NCI-H226 (cell line): ENCODE measurements at regions not wholly inside any gene's neighbourhood (a gene's known extent, or its start where the extent isn't known, plus 50 kb on each side); places are given as distances from the start of the nearest gene placed in this dataset.
"Not testable (repeated sequence)": the region's sequence is repeated elsewhere in the genome, so short reads cannot be mapped to it uniquely, and the experiment has no call there.

Experiments used
- DNase-seq: peaks from one replicate; pipeline ENCODE4 v3.0.0-alpha.2; 2015

DNA sequence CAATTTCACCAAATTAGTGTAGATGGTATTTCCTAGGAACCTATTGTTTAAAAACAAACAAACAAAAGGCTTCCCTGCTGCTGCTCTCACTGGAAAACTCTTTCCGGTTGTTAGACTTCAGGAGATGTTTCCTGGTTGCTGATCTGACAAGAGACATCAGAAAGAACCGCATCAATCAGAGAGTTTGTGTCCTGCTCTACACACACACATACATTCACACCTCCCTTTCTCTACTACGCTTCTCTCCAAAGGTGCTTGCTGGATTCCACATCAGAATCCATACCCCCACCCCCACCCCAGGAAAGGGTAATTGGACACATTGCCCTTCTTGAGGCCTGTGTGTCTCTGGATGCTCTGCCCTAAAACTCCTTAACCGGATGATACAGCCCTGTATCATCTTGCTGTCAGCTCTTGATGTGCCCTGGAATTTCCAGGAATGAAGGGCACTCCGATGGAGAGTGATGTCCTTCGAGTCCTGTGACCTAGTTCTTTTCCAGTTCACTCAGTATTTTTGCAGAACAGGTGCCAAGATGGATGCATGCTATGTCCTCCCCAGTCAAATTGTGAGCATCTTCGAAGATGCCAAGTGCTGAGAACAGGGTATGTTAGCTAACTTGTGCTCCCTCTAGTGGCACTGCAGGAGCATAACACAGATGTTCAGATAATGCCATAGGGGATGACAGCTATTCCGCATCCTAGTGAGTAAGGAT lies 113.7 kb upstream of the SLC35F3 start:
- DNase-seq, result peak; percentile 9

DNA sequence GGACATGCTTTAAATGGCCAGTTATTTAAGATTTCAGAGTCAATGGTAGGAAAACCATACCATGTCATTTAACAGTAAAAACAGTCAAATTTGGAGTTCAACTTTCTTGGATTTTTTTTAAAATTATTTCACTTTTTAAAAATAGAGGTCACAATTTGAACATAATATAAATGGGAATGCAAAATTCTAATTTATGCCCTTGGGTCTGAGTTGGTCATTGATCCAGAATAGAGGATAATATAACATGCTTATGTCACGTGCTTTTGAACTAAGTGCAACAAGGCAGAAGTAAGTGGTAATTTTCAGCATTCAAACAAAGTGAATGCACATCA lies 113.1 kb upstream of the SLC35F3 start:
- DNase-seq, result no peak

DNA sequence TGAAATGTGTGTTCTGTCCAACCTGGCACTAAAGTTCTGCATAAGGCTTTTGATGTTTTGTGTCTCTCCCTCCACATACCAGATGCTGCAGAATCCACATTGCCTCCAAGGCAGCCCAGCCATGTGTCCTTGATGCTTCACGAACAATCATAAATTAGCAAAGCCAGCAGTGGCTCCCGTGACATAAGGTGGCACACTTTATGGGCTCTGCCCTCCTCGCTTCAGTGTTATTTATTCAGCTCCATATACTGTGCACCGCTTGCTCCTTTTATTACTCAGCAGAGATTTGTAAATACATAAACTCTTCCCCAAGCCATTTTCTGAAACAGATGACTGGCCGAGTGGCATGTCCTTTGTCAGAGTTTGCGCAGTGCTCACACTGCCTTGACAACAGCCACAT lies 112.8 kb upstream of the SLC35F3 start:
- no peak for DNase-seq

DNA sequence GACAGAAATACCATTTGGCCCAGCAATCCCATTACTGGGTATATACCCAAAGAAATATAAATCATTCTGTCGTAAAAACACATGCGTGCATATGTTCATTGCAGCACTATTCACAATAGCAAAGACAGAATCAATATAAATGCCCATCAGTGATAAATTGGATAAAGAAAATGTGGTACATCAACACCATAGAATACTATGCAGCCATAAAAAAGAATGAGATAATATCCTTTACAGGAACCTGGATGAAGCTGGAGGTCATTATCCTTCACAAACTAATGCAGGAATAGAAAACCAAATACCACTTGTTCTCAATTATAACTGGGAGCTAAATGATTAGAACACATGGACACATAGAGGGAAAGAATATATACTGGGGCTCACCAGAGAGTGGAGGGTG lies 109.6 kb upstream of the SLC35F3 start:
- no peak for DNase-seq

DNA sequence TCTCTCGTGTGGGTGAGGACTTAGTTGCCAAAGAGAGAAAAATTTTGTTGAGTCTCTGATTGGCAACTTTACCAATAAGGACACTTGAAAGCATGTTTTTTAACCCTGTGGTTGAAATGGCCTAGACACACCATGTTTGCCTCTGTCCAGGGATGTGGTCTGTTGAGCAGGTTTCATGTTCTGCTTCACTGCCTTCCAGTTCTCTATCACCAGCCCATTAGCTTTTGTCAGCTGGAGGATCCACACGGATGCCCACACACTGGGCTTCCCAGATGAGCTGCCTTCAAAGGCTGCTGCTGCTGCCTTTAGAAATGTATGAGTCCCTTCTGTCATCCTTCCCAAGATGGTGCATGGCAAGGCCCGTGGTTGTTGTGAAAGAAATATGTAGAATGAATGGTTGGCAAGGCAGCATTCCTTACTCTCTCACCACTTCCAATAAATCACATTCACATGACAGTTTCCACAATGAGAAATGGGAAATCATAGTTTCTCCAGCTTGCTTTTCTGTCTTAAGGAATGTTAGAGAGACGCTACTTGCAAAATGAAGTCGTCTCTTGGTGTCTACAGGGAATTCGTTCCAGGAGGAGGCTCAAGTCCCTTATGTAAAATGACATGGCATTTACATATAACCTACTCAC lies 108.2 kb upstream of the SLC35F3 start:
- DNase-seq, result no peak

DNA sequence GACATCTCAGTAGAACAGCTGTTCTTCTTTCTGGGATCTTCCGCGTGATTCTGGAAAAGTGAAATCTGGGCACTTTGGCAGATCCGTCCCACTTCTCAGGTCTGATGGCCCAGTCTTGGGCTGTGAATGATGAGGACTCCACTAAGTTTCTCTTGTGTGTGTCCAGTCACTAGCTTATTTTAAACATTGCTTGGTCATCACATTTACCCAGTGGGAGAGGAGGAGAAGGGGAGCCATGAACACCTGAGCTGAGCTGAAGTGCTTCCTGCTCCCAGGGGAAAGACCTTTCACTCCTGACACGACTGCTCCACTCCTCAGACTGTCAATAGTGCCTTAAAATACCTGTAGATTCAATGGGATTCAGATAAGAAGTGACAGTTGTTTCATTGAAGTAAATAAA lies 101.9 kb upstream of the SLC35F3 start:
- no peak for DNase-seq

DNA sequence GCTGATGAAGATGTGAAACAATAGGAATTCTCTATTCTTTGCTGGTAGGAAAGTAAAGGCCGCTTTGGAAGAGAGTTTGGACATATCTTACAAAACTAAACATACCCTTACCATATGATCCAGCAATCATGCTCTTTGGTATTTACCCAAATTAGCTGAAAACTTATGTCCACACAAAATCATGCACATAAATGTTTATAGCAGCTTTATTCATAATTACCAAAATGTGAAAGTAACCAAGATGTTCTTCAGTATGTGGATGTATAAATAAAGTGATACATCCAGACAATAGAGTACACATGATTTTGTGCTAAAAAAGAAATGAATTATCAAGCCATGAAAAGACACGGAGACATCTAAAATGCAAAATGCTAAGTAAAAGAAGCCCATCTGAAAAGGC lies 98.7 kb upstream of the SLC35F3 start:
- no peak for DNase-seq

DNA sequence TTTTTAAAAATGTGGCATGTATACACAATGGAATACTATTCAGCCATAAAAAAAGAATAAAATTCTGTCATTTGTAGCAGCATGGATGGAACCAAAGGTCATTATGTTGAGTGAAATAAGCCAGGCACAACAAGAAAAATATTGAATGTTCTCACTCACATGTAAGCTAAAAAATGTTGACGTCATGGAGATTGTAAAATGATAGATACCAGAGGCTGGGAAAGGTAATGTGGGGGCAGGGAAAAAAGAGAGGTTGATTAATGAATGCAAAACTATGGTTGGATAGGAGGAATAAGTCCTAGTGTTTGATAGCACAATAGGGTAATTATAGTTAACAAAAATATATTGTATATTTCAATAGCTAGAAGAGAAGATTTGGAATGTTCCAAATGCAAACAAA lies 89.1 kb upstream of the SLC35F3 start:
- no peak for DNase-seq

DNA sequence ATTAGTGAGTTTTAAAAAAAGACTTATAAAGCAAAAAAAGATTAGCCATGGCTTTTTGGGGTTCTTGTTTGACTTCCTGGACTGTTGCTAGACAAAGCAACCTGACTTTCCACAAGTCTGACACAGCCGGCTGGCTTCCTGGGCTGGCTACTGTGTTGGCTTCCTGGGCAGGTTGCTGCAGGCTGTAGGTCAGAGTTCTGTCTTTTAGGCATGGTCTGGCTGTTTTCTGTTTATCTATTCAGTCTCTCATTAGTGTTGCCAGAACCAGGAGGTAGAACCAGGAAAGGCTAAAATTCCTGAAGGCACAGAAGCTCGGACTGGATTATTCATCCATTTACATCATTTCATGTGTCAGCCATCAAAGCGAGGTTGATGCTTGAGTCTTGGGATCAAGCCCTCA lies 88.6 kb upstream of the SLC35F3 start:
- no peak for DNase-seq

DNA sequence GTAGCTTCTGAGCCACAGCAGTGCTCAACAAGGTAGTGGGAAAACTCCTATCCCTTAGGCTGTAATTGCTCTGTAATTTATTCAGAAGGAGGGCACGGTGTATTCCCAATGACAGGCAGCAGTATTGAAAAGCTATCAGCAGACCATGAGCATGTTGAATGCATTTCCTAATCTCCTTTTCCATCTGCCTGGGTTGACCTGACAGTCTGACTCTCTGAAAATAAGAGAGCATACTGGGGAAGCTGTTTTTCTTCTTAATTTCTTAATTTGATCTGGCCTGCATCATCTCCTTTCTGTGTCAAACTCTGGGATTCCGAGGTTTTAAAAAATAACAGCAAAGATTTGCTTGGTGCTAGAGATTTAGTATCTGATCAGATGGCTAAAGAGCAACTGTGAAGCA lies 88.1 kb upstream of the SLC35F3 start:
- no peak for DNase-seq

DNA sequence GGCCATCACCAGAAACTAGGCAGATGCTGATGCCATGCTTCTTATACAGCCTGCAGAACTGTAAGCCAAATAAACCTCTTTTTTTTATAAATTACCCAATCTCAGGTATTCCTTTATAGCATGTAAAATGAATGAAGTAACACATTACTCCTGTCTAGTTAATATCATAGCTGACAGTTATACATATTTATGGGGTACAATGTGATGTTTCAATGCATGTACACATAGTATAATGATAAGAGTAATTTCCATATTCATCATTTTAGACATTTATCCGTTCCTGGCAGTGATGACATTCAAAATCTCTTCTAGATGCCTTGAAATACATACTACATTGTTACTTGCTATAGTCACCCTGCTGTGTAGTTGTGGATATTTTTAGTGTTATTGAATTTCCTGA lies 85.4 kb upstream of the SLC35F3 start:
- no peak for DNase-seq

DNA sequence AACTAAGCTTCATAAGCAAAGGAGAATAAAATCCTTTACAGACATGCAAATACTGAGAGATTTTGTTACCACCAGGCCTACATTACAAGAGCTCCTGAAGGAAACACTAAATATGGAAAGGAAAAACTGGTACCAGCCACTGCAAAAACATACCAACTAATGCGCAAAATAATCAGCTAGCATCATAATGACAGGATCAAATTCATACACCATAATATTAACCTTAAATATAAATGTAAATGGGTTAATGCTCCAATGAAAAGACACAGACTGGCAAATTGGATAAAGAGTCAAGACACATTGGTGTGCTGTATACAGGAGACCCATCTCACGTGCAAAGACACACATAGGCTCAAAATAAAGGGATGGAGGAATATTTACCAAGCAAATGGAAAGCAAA lies 80.3 kb upstream of the SLC35F3 start:
- DNase-seq, result not testable (repeated sequence)

DNA sequence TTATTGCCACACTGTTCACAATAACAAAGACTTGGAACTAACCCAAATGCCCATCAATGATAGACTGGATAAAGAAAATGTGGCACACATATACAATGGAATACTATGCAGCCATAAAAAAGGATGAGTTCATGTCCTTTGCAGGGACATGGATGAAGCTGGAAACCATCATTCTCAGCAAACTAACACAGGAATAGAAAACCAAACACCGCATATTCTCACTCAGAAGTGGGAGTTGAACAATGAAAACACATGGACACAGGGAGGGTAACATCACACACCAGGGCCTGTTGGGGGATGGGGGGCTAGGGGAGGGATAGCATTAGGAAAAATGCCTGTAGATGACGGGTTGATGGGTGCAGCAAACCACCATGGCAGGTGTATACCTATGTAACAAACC lies 76.5 kb upstream of the SLC35F3 start:
- not testable (repeated sequence) for DNase-seq

DNA sequence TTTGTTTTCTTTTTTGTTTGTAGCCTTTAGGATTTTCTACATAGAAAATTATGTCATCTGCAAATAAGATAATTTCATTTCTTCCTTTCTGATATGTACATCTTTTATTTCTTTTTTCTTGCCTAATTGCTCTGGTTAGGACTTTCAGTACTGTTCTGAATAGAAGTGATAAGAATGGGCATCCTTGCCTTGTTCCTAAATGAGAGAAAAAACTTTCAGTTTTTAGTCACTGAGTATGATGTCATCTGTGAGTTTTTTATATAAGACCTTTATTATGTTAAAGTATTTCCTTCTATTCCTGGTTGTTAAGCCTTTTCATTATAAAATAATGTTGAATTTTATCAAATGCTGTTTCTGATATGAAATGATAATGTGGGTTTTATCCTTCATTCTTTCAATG lies 76.0 kb upstream of the SLC35F3 start:
- no peak for DNase-seq

DNA sequence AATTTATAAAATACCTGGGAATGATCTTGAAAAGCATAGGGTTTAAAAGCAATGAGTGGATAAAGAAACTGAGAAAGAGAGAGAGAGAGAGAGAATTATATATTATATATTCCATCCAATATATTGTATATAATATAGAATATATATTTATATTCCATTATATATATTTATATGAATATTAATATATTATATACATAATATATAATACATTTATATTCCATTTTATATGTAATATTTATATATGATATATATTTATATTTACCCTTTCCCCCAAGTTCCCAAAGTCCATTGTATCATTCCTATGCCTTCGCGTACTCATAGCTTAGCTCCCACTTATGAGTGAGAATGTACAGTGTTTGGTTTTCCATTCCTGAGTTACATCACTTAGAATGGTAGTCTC lies 69.9 kb upstream of the SLC35F3 start:
- DNase-seq, result no peak

DNA sequence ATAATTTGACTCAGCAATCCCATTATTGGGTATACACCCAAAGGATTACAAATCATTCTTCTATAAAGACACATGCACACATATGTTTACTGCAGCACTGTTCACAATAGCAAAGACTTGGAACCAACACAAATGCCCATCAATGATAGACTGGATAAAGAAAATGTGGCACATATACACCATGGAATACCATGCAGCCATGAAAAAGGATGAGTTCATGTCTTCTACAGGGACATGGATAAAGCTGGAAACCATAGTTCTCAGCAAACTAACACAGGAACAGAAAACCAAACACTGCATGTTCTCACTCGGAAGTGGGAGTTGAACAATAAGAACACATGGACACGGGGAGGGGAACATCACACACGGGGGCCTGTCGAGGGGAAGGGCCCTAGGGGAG lies 66.3 kb upstream of the SLC35F3 start:
- DNase-seq, result not testable (repeated sequence)

DNA sequence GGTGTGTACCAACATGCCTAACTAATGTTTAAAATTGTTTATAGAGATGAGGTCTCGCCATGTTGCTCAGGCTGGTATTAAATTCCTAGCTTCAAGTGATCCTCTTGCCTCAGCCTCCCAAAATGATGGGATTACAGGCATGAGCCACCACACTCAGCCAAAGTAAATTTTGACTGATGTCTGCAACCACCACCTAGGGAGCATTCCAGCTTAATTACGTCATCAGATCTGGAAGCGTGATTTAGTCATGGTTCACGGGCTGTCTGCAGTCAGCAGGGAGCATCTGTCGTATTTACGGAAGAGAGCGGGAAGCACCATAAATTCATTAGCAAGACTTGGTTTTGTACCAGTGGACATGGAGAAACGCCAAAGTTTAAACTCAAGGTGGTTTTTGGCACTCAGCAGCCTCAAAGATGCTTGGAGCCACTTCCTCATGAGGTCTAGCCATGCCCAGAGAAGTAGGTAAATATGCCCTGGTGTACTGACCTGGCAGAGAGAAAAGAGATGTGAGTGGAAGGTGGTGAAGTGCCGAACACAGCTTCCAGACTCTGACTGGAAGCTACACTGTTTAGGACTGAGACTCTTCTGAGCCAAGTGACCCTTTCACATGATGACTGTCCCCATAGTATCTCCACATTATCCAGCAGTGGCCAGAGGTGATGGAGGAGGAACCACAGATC lies 60.8 kb upstream of the SLC35F3 start:
- peak; percentile 5 for DNase-seq

DNA sequence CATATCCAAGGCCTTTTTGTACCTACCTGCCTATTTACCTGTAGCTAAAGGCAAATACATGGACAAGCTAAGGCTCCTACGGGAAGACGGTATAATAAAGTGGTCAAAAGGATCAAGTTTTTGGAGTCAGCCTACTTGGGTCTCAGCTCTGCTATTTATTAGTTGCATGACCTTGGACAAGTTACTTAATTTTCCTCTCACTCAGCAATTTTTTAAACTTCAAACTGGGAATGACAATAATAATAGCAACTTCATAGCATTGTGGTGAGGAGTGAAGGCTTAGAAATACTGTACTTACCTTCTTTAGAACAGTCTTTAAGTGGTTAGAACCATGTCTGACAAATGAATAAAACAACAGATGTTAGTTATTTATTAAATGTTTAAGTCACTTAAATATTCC lies 60.2 kb upstream of the SLC35F3 start:
- DNase-seq, result no peak

DNA sequence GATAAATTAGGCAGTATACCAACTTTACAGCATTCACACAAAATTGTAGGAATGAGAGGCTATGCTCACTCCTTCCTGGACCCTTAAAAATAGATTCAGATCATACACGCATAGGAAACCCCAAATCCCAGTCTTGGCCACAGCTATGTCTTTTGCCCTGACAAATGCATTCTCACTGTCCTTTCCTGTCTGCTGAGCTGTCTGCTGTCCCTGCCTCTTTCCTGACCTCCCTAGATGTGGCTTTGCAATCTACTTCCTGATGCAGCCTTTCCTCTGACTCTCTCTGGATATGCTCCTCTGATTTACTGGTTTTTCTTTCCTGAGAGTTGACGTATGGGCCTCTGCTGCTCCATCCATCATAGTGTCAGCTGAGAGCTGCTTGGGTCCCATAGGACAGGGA lies 59.8 kb upstream of the SLC35F3 start:
- DNase-seq, result no peak
